GM19025 (cell line): ENCODE measurements at regions not wholly inside any gene's neighbourhood (a gene's known extent, or its start where the extent isn't known, plus 50 kb on each side); places are given as distances from the start of the nearest gene placed in this dataset.
"Not testable (repeated sequence)": the region's sequence is repeated elsewhere in the genome, so short reads cannot be mapped to it uniquely, and the experiment has no call there.

Experiments
- ATAC-seq: cut with Tn5 transposase; IDR thresholded peaks from one replicate; pipeline ENCODE4 v1.9.1; 2021; ENCODE audit warnings: mild to moderate bottlenecking, low read depth, moderate library complexity; ENCODE audit not compliant: unreplicated experiment

GRCh38 chr4:69013933-69014332 is 62.3 kb upstream of the UGT2A3 start:
- ATAC-seq: not testable (repeated sequence)

DNA sequence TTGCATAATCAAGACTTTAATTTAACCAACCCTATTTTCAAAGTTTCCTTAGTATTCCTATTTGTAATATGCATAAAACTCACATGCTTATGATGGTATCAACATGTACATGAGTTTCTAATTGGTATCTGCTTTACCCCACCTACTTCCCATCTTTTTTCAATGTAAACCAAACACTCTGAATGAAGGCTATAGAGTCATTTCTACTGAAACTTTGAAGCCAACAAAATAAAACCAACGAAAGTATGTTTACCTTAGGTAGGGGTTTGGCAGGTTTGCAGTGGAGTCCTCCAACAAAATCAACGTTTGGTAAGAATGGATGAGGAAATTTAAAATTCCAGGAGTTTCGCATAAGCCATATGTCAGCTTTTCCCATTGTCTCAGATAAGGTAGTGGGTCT is 66.4 kb upstream of the UGT2A3 start:
- ATAC-seq: not testable (repeated sequence)

DNA sequence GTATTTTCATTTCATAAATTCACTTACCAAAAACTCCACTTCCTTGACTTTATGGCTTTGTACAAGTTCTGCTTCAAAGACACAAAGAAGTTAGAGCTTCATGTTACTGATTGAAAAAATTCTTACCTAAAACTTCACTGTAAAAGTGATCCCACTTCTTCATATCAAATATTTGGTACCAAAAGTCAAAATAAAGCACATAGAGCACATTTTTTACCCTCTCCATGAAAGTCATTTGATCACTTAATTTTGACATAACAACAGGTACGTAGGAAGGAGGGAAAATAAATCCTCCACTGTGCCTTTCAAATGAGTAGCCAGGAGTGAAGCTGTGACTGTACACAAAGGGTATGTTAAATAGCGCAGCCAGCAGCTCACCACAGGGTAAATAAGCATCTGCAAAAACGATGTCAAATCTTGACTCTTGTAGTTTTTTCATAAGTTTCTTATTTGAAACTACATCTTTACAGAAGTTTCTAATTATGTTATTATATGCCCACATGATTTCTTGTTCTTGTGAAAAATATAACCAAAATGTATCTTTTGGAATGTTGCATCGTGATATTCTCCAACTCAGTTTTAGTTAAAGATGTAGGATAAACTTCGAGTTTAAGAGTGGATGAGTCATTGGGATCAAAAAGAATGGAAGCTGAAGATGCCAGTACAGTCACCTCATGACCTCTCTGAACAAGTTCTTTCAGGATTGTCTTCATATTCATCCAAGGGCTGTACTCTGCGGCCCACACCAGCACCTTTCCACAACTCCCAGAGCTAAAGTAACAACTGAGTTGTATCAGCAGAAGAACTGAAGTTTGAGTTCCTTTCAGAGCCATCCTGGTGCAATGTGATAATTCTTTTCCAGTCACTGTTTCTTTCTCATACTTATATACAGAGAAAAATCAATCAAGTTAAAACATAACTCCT is 68.2 kb upstream of the UGT2A3 start:
- not testable (repeated sequence) for ATAC-seq

- not testable (repeated sequence) for ATAC-seq
Measured at GRCh38 chr4:69020462-69020807, 68.8 kb upstream of the UGT2A3 start.

- ATAC-seq: peak; percentile 69
Measured at GRCh38 chr4:69025191-69025998, 70.9 kb upstream of the UGT2B7 start.

- ATAC-seq: no peak
Measured at GRCh38 chr4:69025999-69026387, 70.3 kb upstream of the UGT2B7 start.

DNA sequence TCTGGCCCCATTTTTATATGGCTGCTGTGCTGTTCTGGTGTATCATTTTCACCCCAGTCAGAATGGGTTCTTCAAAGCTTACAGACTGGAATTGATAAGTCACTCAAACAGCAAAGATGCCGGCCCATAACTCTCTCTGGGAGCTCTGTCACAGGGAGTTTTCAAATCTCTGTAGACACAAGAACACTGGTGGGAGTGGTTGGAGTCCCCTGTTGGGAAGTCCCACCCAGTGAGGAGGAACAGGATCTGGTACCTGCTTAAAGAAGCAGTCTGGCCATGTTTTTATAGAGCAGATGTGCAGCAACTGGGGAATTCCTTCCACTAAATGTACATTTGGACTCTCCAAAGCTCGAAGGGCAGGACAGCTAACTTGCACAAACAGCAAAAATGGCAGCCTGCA is 69.3 kb upstream of the UGT2B7 start:
- no peak for ATAC-seq

GRCh38 chr4:69030326-69030725 is 65.9 kb upstream of the UGT2B7 start:
- no peak for ATAC-seq

- ATAC-seq: no peak
Measured at GRCh38 chr4:69032847-69033638, 63.2 kb upstream of the UGT2B7 start.

DNA sequence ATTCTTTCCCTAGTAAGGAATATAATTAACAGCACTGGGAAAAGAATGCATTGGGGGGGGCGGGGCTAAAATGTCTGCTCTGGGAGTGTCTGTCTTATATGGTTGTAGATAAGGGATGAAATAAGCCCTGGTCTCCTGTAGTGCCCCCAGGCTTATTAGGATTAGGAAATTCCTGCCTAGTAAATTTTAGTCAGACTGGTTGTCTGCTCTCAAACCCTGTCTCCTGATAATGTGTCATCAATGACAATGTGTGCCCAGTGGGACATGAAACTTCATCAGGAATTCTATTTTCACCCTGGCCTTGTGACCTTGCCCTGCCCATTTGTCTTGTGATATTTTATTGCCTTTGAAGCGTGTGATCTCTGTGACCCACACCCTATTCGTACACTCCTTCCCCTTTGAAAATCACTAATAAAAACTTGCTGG is 61.9 kb upstream of the UGT2B7 start:
- ATAC-seq: not testable (repeated sequence)

- ATAC-seq: no peak
Measured at GRCh38 chr4:69038582-69038981, 57.7 kb upstream of the UGT2B7 start.

DNA sequence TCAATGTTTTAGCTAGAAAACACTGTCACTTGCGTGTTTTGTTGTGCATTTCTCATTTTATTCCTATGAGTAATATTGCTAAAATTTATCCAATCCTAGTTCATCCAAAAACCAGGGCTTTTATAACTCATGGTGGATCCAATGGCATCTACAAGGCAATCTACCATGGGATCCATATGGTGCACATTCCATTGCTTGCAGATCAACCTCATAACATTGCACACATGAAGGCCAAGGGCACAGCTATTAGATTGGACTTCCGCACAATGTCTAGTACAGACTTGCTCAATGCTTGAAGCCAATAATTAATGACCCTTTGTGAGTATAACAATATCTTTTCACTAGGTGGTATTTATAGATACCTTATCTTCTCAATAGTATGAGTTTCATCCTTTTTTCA is 57.2 kb upstream of the UGT2B7 start:
- no peak for ATAC-seq

DNA sequence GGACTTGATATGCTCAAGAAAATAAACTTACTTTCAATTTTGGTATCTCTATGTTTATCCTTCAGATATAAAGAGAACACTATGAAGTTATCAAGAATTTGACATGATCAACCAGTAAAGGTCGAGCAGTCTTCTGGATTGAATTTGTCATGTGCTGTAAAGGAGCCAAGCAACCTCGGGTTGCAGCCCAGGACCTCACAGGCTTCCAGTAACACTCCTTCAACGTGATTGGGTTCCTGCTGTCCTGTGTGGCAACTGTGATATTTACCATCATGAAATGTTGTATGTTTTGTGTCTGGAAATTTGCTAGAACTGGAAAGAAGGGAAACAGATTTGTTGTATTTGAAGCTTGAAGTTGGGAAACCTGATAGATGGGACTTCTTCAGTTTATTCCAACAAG is 52.0 kb upstream of the UGT2B7 start:
- no peak for ATAC-seq
